GM12874 (cell line): ENCODE measurements at regions not wholly inside any gene's neighbourhood (a gene's known extent, or its start where the extent isn't known, plus 50 kb on each side); places are given as distances from the start of the nearest gene placed in this dataset.

Source experiments
- CTCF ChIP-seq: IDR thresholded peaks from 2 replicates; pipeline ENCODE4 v1.5.1; 2011; ENCODE audit warnings: low read depth, mild to moderate bottlenecking, control low read depth, low read length, moderate library complexity; ENCODE audit not compliant: insufficient read depth

DNA sequence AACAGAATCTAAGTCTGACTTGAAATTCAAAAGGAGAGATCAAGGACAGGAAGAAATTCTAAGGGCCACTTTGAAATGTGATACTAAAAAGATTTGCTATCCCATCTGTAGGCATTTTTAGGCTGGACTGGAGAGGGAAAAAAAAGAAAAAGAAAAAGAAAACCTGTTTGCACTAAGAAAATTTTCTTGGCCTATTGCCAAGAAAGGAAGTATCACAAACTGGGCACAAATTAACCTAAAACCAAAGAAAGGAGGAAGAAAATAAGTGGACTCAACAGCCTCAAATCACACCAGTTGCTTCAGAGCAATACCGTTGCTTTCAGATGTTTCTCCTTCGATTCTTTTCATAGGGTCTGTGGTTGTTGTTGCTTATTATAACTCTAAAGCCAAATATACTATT lies 287.9 kb upstream of the VRK2 start:
- no peak for TF ChIP-seq CTCF

DNA sequence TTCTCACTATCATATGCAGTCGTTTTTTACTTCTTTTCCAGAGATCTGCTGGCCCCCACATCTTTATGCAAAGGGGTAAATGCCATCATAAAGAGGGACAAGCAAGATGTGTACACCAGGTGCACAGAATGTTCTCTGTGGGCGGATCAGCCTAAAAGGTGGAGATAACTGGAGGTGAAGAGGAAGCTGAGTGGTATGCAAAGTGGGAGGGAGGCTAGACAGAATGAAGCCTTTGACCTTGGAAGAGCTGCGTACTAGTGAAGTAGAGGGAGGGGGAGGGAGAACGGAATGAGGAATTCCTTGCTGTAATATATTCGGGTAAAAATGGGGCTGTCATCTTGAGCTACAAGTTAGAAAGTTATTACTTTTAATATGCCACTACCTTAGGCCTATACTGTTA lies 287.5 kb upstream of the VRK2 start:
- no peak for TF ChIP-seq CTCF

DNA sequence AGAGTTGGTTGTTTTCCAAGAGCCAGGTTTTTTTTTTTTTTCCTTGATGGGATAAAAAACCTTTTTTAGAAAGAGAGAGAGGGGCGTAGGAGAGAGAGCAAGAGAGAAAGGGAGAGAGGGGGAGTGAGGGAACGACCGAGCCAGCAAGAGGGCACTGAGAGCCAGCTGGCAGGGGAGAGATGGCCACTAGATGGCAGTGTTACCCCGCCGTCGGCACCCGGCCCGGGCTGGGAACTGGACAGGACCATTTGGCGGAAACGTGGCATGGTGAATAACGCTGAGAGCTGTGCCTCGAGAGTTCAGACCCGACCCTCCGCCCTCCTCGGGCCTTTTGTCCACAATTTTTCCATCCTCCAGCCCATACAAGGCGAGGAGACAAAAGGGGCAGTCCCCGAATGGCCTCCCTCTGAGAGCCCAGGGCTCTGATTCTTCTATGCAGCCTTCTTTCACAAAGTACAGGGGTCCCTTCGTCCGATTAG lies 286.7 kb upstream of the VRK2 start:
- peak; percentile 93 for TF ChIP-seq CTCF

GRCh38 chr2:57760381-57760801 lies 286.2 kb upstream of the VRK2 start:
- TF ChIP-seq CTCF: no peak

DNA sequence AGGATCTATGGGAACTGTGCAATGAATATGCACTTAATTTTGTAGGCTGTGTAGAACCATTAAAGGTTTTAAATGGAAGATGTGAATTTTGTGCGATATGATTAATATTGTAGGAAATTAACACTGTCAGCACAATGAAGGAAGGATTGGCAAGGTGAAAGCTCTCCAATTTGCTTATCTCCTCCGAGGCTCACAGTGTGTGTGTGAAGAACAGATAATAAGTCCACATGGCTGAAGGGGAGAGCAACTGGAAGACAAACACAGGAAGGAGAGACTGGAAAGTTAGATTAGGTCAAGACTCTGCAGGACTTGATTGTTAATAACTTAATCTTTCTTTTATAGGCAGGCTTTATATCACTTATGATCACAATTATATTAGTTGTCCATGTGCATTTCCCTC lies 269.7 kb upstream of the VRK2 start:
- TF ChIP-seq CTCF: no peak

DNA sequence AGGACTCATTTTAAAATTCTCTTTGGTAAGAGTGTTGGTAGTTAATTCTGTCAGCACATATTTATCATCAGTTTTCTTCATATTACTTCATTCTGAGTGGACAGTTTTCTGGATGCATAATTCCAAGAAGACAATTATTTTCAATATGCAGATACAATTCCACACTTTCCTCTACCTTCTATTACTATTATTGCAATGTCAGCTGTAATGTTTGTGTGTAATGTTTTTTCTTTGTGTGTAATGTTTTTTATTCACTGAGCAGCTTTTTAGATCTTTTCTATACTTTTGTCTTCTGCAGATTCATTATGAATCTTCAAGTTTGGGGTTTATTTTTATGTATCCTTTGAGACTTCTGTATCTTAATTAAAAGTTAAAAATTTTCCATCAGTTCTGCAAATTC lies 264.0 kb upstream of the VRK2 start:
- no peak for TF ChIP-seq CTCF

DNA sequence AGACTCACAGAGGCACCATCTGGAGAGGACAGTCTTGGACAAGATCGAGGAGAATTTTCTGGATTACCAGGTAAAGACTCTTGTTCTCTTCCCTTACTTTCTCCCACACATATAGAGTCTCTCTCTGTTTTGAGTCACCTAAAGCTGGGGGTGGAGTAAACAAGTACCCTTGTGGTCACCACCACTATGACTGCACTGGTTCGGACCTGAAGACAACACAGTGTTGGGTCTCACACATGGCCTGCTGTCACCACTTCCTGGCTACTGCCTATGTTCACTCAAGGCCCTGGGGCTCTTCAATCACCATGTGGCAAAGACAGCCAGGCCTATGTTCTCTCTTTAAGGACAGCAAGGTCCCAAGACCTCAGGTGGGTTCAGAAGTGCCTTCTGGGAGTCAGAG lies 253.3 kb upstream of the VRK2 start:
- TF ChIP-seq CTCF: no peak

- no peak for TF ChIP-seq CTCF
Measured at GRCh38 chr2:57796527-57796926, 250.1 kb upstream of the VRK2 start.
